ENCODE measurements at regions not wholly inside any gene's neighbourhood (a gene's known extent, or its start where the extent isn't known, plus 50 kb on each side); places are given as distances from the start of the nearest gene placed in this dataset.

DNA sequence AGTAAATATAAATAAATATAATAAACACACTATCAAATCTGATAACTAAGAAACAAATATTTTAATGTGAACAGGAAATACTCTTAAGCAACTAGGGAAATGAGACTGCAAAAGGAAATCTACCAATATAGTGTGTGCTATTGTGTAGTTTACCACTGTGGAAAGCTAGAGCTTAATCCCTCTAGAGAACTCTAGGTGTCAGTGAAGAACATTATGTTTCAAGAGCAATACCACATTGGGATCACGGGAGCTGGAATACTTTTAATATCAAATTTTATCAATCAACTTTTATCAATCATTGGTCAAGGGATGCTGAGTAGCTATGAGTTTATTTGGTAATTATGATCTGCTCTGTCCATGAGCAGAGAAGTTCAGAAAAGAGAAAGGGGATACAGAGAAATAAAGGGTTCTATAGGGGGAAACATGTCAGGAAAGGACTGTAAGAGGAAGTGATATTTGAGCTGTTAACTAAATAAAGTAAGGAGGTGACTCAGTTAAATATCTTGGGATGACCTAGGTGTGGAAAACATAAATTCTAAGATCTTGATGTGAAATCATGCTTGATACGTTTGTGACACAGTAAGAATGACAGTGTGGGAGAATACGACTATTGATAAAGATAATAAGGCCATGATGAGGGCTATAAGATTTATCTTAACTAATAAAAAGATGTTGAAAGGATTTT, 762.2 kb upstream of the ALCAM start:
- DNase-seq: no peak

GRCh38 chr3:104606812-104607211, 759.9 kb upstream of the ALCAM start:
- no peak for DNase-seq

GRCh38 chr3:104610730-104611652, 755.7 kb upstream of the ALCAM start:
- no peak for DNase-seq

DNA sequence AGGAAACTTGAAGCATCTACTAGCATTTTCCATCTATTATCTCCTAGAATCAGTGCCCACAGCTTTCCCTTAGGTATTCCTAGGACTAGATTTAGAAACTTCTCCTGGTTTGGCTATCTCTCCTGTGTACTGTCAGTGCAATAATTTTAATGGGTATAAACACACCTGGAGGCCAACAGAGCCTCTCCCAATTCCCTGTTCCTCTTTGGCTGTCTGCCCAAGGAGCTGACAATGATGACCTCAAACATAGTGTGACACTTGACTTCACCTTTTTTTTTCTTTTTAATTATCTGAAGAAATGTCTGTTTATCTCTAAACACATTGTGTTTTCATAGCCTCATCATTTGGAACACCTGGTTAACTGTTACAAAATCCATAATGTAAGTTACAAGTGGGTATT, 754.5 kb upstream of the ALCAM start:
- peak; percentile 62 for DNase-seq

DNA sequence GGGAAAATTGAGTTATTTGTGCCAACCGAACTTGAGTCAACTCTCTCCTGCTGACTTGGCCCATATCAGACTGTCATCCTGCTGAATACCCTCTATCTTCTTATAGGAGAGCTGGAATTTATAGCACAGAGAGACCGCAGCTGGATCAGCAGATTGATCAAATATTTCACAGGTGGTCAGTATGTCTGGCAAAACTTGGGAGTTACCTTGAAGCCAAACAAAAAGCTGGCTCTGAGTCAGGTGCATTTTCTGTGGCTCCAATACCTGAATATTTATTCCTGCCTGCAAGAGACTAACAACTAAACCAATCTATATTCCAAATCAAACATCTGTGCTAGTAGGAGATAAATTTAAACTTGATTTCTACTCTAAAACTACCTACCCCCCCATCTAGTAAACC, 752.1 kb upstream of the ALCAM start:
- DNase-seq: no peak

GRCh38 chr3:104628185-104628789, 738.4 kb upstream of the ALCAM start:
- DNase-seq: peak; percentile 24

DNA sequence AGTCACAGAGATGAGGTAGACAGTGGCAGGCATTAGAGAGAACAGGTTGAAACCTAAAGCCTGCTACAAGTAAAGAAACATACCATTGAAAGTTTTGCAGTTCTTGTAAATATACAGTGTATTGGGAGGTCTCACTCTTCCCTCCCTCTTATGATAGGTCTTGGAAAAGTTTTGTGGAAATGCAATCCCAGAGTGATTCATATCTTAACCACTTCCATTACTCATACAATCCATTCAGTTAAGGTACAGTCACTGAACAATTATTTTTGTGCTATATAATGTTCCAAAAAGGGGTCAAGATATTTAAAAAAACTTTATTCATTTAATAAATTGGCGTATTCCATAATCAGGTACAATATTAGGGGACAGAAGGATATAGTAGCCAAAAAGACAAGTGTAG, 737.7 kb upstream of the ALCAM start:
- DNase-seq: no peak

DNA sequence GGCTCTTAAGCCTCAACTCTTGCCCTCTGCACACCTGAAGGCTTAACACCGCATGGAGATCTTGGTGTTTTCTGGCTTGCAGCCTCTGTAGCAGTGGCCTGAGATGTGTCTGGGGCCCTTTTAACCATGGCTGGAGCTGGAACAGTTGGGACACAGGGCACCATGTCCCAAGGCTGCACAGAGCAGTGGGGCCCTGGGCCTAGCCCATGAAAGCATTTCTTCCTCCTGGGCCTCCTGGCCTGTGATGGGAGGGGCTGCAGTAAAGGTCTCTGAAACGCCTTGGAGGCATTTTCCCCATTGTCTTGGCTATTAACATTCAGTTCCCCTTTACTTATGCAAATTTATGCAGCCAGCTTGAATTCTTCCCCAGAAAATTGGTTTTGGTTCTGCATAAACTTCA, 735.5 kb upstream of the ALCAM start:
- no peak for DNase-seq

GRCh38 chr3:104632521-104632920, 734.2 kb upstream of the ALCAM start:
- no peak for DNase-seq

GRCh38 chr3:104632947-104633346, 733.8 kb upstream of the ALCAM start:
- DNase-seq: no peak

DNA sequence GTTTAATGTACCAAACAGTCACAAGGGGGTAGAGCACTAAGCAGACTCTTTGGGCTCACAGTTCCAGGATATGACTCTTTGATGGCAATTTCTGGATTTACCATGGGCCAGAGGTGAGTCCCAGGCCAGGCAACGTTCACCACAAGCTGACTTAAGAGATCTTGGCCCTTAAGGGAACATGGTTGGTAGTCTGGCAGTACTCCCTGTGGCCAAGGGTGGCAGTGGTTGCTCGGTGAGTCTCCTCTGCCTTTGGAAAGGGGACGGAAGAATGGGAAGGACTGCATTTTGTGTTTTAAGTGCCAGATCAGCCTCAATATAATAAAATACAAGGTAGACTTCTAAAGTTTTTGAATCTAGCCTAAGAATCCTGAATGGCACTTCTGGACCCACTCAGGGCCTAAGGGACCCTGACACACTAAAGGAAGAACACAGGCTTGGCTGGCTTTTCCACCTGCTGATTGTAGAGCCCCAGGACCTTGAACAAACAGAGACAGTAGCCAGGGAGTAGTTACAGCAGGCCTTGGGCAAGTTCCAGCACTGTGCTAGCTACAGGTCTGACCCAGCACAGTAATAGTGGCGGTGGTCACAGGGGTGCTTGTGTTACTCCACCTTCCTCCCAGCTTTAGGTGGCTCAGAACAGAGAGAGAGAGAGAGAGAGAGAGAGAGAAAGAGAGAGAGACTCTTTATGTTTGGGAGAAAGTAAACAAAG, 730.7 kb upstream of the ALCAM start:
- no peak for DNase-seq

DNA sequence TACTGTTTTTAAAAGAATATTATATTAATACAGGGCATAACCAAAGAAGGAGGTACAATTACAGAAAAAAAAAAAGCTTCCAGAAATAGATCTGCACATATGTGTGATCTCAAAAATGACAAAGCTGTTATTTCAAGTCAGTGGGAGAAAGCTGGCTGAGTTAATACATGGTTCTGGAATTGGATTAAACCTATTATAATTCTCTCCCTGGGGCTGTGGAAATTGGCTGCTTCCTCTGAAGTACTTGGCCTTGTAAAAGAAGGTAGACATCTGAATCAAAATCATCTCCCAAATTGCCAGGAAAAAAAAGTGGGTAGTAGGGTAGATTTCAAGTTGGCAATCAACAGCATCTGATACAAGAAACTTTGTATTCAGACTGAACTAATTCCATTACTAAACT, 723.9 kb upstream of the ALCAM start:
- no peak for DNase-seq

- DNase-seq: no peak
Measured at GRCh38 chr3:104646196-104646595, 720.5 kb upstream of the ALCAM start.

DNA sequence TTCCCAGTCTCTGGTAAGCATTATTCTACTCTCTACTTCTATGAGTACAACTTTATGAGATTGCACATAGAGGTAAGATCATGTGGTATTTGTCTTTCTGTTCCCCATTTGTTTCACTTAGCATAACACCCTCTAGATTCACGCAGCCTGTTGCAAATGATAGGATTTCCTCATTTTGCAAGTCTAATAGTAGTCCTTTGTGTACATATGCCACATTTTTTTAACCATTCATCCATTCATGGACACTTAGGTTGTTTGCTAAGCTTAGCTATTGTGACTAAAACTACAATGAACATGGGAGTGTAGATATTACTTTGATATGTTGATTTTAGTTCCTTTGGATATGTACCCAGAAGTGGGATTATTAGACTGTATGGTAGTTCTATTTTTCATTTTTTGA, 717.9 kb upstream of the ALCAM start:
- DNase-seq: no peak

GRCh38 chr3:104669083-104669482, 697.6 kb upstream of the ALCAM start:
- no peak for DNase-seq

DNA sequence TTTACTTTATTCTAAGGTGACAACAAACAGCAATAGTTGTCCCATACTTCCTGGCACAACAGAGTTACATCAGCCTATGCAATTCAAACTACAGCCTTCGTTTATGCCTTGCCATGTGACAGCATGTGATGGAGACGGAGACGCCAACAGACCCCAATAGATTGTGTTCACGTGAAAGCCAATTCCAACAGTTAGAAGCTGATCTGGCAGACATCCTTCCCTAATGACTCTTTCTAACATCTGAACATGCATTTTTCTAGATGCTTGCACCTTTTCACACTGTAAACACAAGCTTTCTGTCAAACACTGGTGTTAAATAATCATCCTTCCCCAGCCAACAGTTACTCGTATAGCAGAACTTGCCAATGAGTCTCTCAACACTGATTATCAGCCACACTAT, 694.4 kb upstream of the ALCAM start:
- no peak for DNase-seq

DNA sequence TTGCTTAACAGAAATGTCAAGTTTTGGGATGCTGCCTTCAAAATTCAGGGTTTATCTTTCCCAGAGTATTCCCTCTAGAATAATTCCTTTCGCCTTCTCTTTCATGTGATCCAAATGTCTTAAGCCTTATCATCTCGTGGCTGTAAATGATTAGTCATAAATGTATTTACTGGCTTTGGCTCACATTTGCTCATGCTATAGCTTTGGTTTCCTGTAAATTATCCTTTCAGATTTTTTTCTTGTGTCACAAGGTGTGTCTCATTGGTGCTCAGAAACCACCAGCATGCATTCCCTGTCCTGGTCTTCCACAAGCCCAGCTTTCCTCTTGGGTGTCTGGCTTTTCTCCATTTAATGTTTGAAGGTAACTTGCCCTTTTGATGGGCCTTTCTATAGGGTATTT, 692.7 kb upstream of the ALCAM start:
- no peak for DNase-seq

DNA sequence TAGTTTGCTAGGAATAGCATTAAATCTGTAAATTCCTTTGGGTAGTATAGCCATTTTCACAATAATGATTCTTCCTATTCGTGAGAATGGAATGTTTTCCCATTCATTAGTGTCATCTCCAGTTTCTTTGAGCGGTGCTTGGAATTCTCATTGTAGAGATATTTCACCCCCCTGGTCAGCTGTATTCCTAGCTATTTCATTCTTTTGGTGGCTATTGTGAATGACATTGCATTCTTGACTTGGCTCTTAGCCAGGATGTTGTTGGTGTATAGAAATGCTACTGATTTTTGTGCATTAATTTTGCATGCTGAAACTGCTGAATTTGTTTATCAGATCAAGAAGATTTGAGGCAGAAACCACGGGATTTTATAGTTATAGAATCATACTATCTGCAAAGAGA, 690.5 kb upstream of the ALCAM start:
- no peak for DNase-seq

DNA sequence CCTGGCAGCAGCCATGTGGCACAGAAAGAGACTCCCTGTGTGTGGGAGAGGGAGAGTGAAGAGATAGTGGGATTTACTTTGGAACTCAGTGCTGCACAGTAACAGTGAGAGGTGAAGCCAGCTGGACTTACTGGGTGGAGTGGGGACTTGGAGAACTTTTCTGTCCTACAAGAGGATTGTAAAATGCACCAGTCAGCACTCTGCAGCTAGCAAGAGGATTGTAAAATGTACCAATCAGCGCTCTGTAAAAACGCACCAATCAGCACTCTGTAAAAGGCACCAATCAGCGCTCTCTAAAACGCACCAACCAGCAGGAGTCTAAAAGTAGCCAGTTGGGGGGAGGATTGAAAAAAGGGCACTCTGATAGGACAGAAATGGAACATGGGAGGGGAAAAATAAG, 688.8 kb upstream of the ALCAM start:
- no peak for DNase-seq

DNA sequence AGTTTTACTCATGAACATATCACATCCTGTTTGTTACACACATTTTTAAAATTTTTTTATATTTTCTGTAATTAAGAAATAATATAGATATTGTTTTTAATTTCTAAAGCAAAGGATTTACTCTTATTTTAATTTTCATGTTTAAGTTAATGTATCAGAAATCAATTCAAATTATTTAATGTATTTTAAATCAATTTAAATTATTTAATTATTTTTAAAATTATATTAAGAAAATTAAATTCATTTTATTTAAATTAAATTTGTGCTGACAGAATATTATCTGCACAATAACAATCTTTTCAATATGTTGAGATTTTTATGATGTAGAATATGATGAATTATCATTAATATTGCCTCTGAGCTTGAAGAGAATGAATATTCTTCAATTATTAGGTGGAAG, 681.2 kb upstream of the ALCAM start:
- no peak for DNase-seq

DNA sequence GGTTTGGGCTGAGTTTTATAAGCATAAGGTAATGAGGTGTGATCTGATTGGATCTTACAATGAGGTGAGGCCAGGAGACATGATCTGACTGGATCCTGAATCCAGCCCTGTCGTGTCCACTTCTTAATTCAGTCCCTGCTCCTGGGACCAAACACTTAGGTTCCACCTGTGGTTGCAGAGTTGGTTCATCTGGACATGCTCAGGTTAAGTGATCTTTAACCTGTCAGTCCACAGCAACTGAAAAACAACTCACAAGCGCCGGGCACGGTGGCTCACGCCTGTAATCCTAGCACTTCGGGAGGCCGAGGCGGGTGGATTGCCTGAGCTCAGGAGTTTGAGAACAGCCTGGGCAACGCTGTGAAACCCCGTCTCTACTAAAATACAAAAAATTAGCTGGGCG, 679.3 kb upstream of the ALCAM start:
- no peak for DNase-seq

DNA sequence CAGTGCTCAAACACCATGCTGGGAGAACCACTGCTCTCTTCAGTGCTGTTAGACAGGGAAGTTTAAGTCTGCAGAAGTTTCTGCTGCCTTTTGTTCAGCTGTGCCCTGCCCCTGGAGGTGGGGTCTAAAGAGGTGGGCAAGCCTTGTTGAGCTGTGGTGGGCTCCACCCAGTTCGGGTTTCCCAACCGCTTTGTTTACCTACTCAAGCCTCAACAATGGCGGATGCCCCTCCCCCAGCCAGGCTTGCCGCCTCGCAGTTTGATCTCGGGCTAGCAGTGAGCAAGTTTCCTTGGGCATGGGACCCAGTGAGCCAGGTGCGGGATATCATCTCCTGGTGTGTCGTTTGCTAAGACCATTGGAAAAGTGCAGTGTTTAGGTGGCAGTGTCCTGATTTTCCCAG, 670.2 kb upstream of the ALCAM start:
- DNase-seq: no peak

- no peak for DNase-seq
Measured at GRCh38 chr3:104711406-104711805, 655.3 kb upstream of the ALCAM start.
